NB4 (cell line): ENCODE measurements at regions not wholly inside any gene's neighbourhood (a gene's known extent, or its start where the extent isn't known, plus 50 kb on each side); places are given as distances from the start of the nearest gene placed in this dataset.

Experiments used
- DNase-seq: peaks from one replicate; pipeline ENCODE4 v3.0.0; 2010; ENCODE audit warnings: low read depth
- H3K4me3 ChIP-seq: one replicate; pipeline ENCODE4 v1.5.1; 2011; ENCODE audit warnings: mild to moderate bottlenecking, low read depth, low read length, moderate library complexity
- CTCF ChIP-seq: IDR thresholded peaks from one replicate; pipeline ENCODE4 v1.5.1; 2012; ENCODE audit warnings: low read depth, low read length
- MAX ChIP-seq: IDR thresholded peaks from 2 replicates; pipeline ENCODE4 v1.6.1; 2011; ENCODE audit warnings: low read depth, low read length
- MYC ChIP-seq: IDR thresholded peaks from 2 replicates; pipeline ENCODE4 v1.6.1; 2011; ENCODE audit warnings: low read depth, low read length
- POLR2A ChIP-seq: IDR thresholded peaks from 2 replicates; pipeline ENCODE4 v1.6.1; 2011; ENCODE audit warnings: mild to moderate bottlenecking; ENCODE audit not compliant: insufficient read length; ENCODE audit errors: extremely low read depth

- TF ChIP-seq MAX (no peak), CTCF (no peak), MYC (no peak), POLR2A (no peak)
- no peak overlapping the region for H3K4me3 ChIP-seq
- DNase-seq = peak; percentile 22
These were observed 157.9 kb downstream of the FAM43A start for GRCh38 chr3:194843556-194843955.

- H3K4me3 ChIP-seq = no peak overlapping the region
- DNase-seq = no peak
- TF ChIP-seq CTCF (no peak), MYC (no peak), POLR2A (no peak), MAX (no peak)
These were observed 158.4 kb downstream of the FAM43A start for GRCh38 chr3:194844046-194844445.

GRCh38 chr3:194849166-194849875 lies 163.6 kb downstream of the FAM43A start:
- H3K4me3 ChIP-seq = no peak overlapping the region
- DNase-seq = no peak
- TF ChIP-seq MAX = no peak
- no peak for TF ChIP-seq POLR2A
- no peak for TF ChIP-seq CTCF
- TF ChIP-seq MYC = no peak

GRCh38 chr3:194851254-194851653 lies 165.6 kb downstream of the FAM43A start:
- no peak for TF ChIP-seq CTCF
- no peak for TF ChIP-seq POLR2A
- no peak for TF ChIP-seq MAX
- no peak for TF ChIP-seq MYC
- DNase-seq = no peak
- H3K4me3 ChIP-seq = no peak overlapping the region

GRCh38 chr3:194851941-194852340 lies 166.3 kb downstream of the FAM43A start:
- TF ChIP-seq CTCF (no peak), MAX (no peak), MYC (no peak)
- DNase-seq = no peak
- H3K4me3 ChIP-seq = no peak overlapping the region

- DNase-seq = no peak
- H3K4me3 ChIP-seq = no peak overlapping the region
- TF ChIP-seq POLR2A = no peak
- TF ChIP-seq MYC = no peak
- TF ChIP-seq MAX = no peak
- no peak for TF ChIP-seq CTCF
These were observed 166.7 kb downstream of the FAM43A start for GRCh38 chr3:194852345-194852744.
